ENCODE measurements at regions not wholly inside any gene's neighbourhood (a gene's known extent, or its start where the extent isn't known, plus 50 kb on each side); places are given as distances from the start of the nearest gene placed in this dataset.

- no peak overlapping the region for H3K4me3 ChIP-seq
- H3K4me1 ChIP-seq (replicated peaks in 1 of 2; ENCODE audit: control insufficient read depth in 2 of 2, insufficient read depth in 2 of 2, low read length in 2 of 2), result no peaks in the 10 kb centered on the region
- no TSS peak for BruUV-seq (replicated peaks)
- POLR2A ChIA-PET, result no interaction called here
- no peaks in the 10 kb centered on the region for H3K36me3 ChIP-seq (ENCODE audit: control insufficient read depth, insufficient read depth, low read length)
- H3K9me3 ChIP-seq (replicated peaks; ENCODE audit: control insufficient read depth, insufficient read depth, low read depth, low read length), result no peaks in the 10 kb centered on the region
- H3K4me2 ChIP-seq (ENCODE audit: insufficient read depth, low read length), result no peak overlapping the region
- H2AFZ ChIP-seq (ENCODE audit: low read depth, low read length), result no peak overlapping the region
- H3K27me3 ChIP-seq (ENCODE audit: control insufficient read depth in 2 of 2, insufficient read depth in 2 of 2, low read length in 2 of 2), result no peaks in the 10 kb centered on the region
- no peaks in the 10 kb centered on the region for H3K9me1 ChIP-seq (ENCODE audit: control insufficient read depth, insufficient read depth, low read length)
- DNase-seq (ENCODE audit: extremely low read depth in 1 of 4, low spot score in 3 of 4), result no peak
- no peak for FAIRE-seq
- WGBS (ENCODE audit: insufficient coverage, low coverage, missing lambda C conversion rate), result 0% methylated on average over 4 of the region's 4 CpGs
- no peak overlapping the region for H3K9ac ChIP-seq (ENCODE audit: insufficient read depth in 1 of 2, low read depth in 2 of 2, low read length in 2 of 2)
- no peaks in the 10 kb centered on the region for H3K79me2 ChIP-seq (ENCODE audit: control insufficient read depth, insufficient read depth, low read length)
- no peak overlapping the region for H3K27ac ChIP-seq (ENCODE audit: extremely low read depth, low read depth, low read length)
- no peak for ATAC-seq
- TF ChIP-seq ZNF263 (CRISPR knock-in tag; IDR thresholded peaks at IDR 0.05; ENCODE audit: borderline replicate concordance), result no peak
- no peak for TF ChIP-seq HDAC8 (tag; IDR thresholded peaks at IDR 0.05)
- no peak for TF ChIP-seq PRMT5 (CRISPR knock-in tag; IDR thresholded peaks at IDR 0.05)
- TF ChIP-seq RFX1 (IDR thresholded peaks at IDR 0.05), result no peak
- no peak for TF ChIP-seq UBTF (IDR thresholded peaks at IDR 0.05; ENCODE audit: borderline replicate concordance in 1 of 2, low read depth in 2 of 2, low read length in 2 of 2)
- TF ChIP-seq ZBTB26 (CRISPR knock-in tag; IDR thresholded peaks at IDR 0.05), result no peak
- TF ChIP-seq KLF16 (IDR thresholded peaks at IDR 0.05), result no peak
- no peak for TF ChIP-seq HNRNPLL (IDR thresholded peaks at IDR 0.05; ENCODE audit: low read depth, low read length, poor library complexity, severe bottlenecking)
- in situ Hi-C loops (cut with MboI), result no loop called here
- intact Hi-C loops (cut with micrococcal nuclease), result no loop called here
- H4K20me1 ChIP-seq (replicated peaks; ENCODE audit: control insufficient read depth, insufficient read depth, low read length), result no peaks in the 10 kb centered on the region
- CTCF ChIA-PET (ENCODE audit: low intra/inter-chr PET ratio), result no interaction called here
Observed at GRCh38 chr6:104519566-104519965, 340.2 kb downstream of the HACE1 start.
